Transverse colon (tissue), 4 donors: ENCODE measurements at regions not wholly inside any gene's neighbourhood (a gene's known extent, or its start where the extent isn't known, plus 50 kb on each side); places are given as distances from the start of the nearest gene placed in this dataset.

Experiments
- DNase-seq: peaks from one replicate; pipeline ENCODE4 v3.0.0-alpha.2; 2019
- H3K27ac ChIP-seq, 4 donors: fragments of 200-600 bp; sonication (generic); 2 replicates each; pipeline ENCODE4 v1.5.1; 2016 to 2018; ENCODE audit warnings: inconsistent platforms in 4 of 4
- H3K27me3 ChIP-seq: fragments of 200-600 bp; sonication (generic); 2 replicates; pipeline ENCODE4 v1.5.1; 2017; ENCODE audit warnings: inconsistent platforms
- H3K36me3 ChIP-seq, 4 donors: fragments of 200-600 bp; sonication (generic); 2 replicates each; pipeline ENCODE4 v1.5.1; 2017 to 2019; ENCODE audit warnings: inconsistent platforms in 4 of 4
- H3K4me1 ChIP-seq, 4 donors: fragments of 200-600 bp; sonication (generic); 2 replicates each; pipeline ENCODE4 v1.5.1; 2017 to 2020; ENCODE audit warnings: inconsistent platforms in 4 of 4
- H3K4me3 ChIP-seq, 4 donors: fragments of 200-600 bp; sonication (generic); 1 replicate in 1 of 4; 2 replicates in 3 of 4; pipeline versions ENCODE4 v1.5.1 to v1.6.1; 2017 to 2019; ENCODE audit warnings: inconsistent platforms in 4 of 4
- H3K9me3 ChIP-seq, 2 donors: fragments of 200-600 bp; sonication (generic); 2 replicates each; pipeline ENCODE4 v1.5.1; 2017 to 2019; ENCODE audit warnings: inconsistent platforms in 2 of 2
- CTCF ChIP-seq, 5 experiments: fragments of 200-600 bp in 3 of 5; fragments of 450-650 bp in 2 of 5; sonication (generic) in 3 of 5; IDR thresholded peaks; 1 replicate in 2 of 5; 2 replicates in 3 of 5; pipeline ENCODE4 v1.5.1; 2016 to 2017; ENCODE audit warnings: antibody characterized with exemption in 5 of 5, inconsistent platforms in 3 of 5, mild to moderate bottlenecking in 2 of 5, moderate library complexity in 1 of 5
- EP300 ChIP-seq: sonication (generic); formaldehyde crosslinking; IDR thresholded peaks from one replicate; pipeline ENCODE4 v1.6.1; 2017; ENCODE audit warnings: antibody characterized with exemption, low read depth
- POLR2A ChIP-seq: fragments of 450-650 bp; IDR thresholded peaks from one replicate; pipeline ENCODE4 v1.6.1; 2016; ENCODE audit warnings: antibody characterized with exemption, mild to moderate bottlenecking, moderate library complexity
- POLR2AphosphoS5 ChIP-seq, 3 donors: sonication (generic); formaldehyde crosslinking; IDR thresholded peaks; one replicate each; pipeline ENCODE4 v1.6.1; 2016; ENCODE audit warnings: antibody characterized with exemption in 3 of 3
- WGBS, 2 donors: methylation state at CpG; one replicate each; pipeline ENCODE4 v1.1.5; 2018; ENCODE audit warnings: low coverage in 1 of 2; 5-methylcytosine and 5-hydroxymethylcytosine counted together
- in situ Hi-C, 4 donors: fragments of 200-750 bp; cut with MboI; loops; one replicate each; pipeline versions ENCODE4 v1.15.0 to v1.15.1; 2017; ENCODE audit warnings: low sequenced_read_pairs in 3 of 4, low pct_ligation_motif_present in 1 of 4, low pct_unique_long_range_greater_than_20kb in 1 of 4
- intact Hi-C: fragments of 100-400 bp; cut with DNase I; formaldehyde crosslinking; loops from one replicate; pipeline ENCODE4 v1.15.1; 2023; ENCODE audit warnings: low total_unique reads

GRCh38 chr2:217163987-217164386 is 304.1 kb upstream of the TNP1 start:
- Histone ChIP-seq H3K9me3 (no peaks in the 10 kb centered on the region), H3K27me3 (no peaks in the 10 kb centered on the region), H3K27ac (no peak overlapping the region), H3K4me1 (peaks cover 0 to 6% (median 2%) of the 10 kb centered on the region in 4 donors), H3K36me3 (no peaks in the 10 kb centered on the region), H3K4me3 (no peak overlapping the region)
- 83% methylated on average over 4 of the region's 4 CpGs; no CpG with 5 or more reads in 1 of the 2 donors for WGBS, 2 donors
- TF ChIP-seq EP300 (no peak), POLR2A (no peak), POLR2AphosphoS5 (IDR thresholded peaks at IDR 0.05) (no peak), CTCF (IDR thresholded peaks at IDR 0.05) (no peak)
- in situ Hi-C loops (loop anchor here in 2 of 4 donors (10.0 to 25.0 kb wide), 2 partner anchors 469 to 477 kb away; partner anchors contain the start of gene IGFBP5 (in 2 of the 2)), intact Hi-C loops (loop anchor here (5.0 kb wide), 1 partner anchor 467 kb away; the partner anchor contains the start of gene IGFBP5)
- DNase-seq: no peak

DNA sequence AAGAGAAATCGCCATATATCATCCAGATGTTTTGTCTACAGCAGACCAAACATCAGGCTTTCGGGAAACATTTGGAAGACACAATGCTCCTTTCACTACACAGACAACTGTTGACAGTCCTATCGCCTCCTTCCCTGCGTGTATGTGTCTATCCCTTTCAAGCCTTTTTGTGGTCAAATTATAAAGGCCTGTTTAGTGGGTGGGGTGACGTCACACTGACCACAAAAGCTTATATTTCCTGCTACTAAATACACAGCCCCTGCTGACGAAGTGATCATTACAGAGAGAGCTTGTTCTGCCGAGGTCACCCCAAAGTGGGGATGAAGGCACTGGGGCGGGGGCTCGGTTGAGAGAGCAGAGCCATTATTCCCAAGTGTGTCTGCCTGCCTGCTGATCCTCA is 302.7 kb upstream of the TNP1 start:
- Histone ChIP-seq H3K36me3 (no peaks in the 10 kb centered on the region), H3K4me3 (no peak overlapping the region), H3K9me3 (no peaks in the 10 kb centered on the region), H3K27me3 (no peaks in the 10 kb centered on the region), H3K27ac (no peak overlapping the region), H3K4me1 (peaks cover 0 to 6% (median 0%) of the 10 kb centered on the region in 4 donors)
- in situ Hi-C loops (loop anchor here in 2 of 4 donors (10.0 to 25.0 kb wide), 2 partner anchors 468 to 475 kb away; partner anchors contain the start of gene IGFBP5 (in 2 of the 2)), intact Hi-C loops (loop anchor here (5.0 kb wide), 1 partner anchor 465 kb away; the partner anchor contains the start of gene IGFBP5)
- TF ChIP-seq EP300 (no peak), CTCF (IDR thresholded peaks at IDR 0.05) (no peak), POLR2A (no peak), POLR2AphosphoS5 (IDR thresholded peaks at IDR 0.05) (no peak)
- no peak for DNase-seq
- WGBS, 2 donors: 47 to 76% methylated on average over 4 to 9 of the region's 9 CpGs

DNA sequence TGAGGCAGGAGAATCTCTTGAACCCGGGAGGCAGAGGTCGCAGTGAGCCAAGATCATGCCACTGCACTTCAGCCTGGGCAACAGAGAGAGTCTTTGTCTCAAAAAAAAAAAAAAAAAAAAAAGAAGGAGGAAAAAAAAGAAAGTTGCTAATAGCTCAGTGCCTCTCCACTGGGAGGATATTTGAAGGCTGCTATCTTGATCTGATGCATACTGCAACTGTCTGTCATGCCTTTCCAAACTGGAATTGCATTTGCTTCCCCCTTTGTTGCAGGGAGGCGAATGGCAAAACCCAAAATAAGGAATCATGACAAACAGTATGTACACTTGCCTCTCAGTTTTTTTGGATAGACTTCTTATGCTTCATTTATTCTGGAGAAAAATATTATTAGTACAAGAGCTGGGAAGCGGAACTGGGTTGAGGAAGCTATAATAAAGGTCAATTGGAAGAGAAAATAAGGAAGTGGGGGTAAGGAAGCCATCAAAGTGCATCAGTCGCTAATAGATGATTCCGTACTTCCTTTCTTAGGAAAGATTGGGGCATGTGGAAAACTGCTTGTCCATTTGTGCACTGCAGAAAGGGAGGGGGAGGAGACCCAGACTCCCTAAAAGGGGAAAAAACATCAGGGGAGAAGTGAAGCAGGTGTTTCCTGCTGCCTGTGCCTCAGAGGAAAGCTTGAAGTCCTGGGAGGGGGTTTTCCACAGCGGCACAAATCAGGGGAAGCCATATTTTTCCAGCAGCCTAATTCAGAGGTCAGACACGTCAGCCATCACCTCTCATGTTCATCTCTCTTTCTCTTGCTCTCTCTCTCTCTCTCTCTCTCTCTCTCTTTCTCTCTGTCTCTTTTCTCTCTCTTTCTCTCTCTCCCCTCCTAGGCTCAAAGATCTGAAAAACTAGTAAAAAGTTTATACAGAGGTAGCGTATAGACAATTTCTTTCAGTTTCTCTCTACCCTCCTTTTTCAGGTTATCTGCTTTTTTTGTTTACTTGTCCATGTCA is 301.4 kb upstream of the TNP1 start:
- Histone ChIP-seq H3K27me3 (no peaks in the 10 kb centered on the region), H3K4me1 (peaks cover 0 to 6% (median 0%) of the 10 kb centered on the region in 4 donors), H3K4me3 (no peak overlapping the region), H3K36me3 (no peaks in the 10 kb centered on the region), H3K27ac (no peak overlapping the region), H3K9me3 (no peaks in the 10 kb centered on the region)
- intact Hi-C loops (loop anchor here (5.0 kb wide), 1 partner anchor 464 kb away; the partner anchor contains the start of gene IGFBP5), in situ Hi-C loops (loop anchor here in 2 of 4 donors (10.0 to 25.0 kb wide), 2 partner anchors 466 to 474 kb away; partner anchors contain the start of gene IGFBP5 (in 2 of the 2))
- TF ChIP-seq POLR2A (no peak), EP300 (no peak), POLR2AphosphoS5 (IDR thresholded peaks at IDR 0.05) (no peak), CTCF (IDR thresholded peaks at IDR 0.05) (no peak)
- 43 to 61% methylated on average over 6 to 9 of the region's 9 CpGs for WGBS, 2 donors
- DNase-seq: no peak
